ENCODE measurements at regions not wholly inside any gene's neighbourhood (a gene's known extent, or its start where the extent isn't known, plus 50 kb on each side); places are given as distances from the start of the nearest gene placed in this dataset.

DNA sequence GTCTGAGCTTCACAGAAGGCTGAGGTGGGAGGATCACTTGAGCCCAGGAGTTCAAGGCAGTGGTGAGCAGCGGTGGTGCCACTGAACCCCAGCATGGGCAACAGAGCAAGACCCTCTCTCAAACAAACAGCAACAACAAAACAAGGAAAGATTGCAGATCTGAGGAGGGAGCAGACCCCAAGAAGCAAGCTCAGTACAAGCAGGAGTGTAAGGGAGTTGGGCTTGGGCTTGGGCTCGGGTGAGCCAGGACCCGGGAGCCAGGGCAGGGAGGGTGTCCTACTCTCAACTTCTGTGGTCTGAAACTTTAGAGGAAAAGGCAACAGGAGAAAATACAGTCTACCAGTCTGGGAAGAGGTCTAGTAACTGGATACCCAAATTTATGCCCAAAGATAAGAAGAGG is 92.0 kb upstream of the RAB12 start:
- Histone ChIP-seq H3K4me2 (ENCODE audit: low read length) (no peak overlapping the region), H3K36me3 (ENCODE audit: insufficient read depth, low read length) (no peaks in the 10 kb centered on the region), H3K9ac (ENCODE audit: low read length) (no peak overlapping the region), H2AFZ (ENCODE audit: low read length) (no peak overlapping the region), H3K27me3 (ENCODE audit: insufficient read depth, low read length) (no peaks in the 10 kb centered on the region), H3K4me3 (ENCODE audit: low read depth, low read length, poor library complexity, severe bottlenecking) (no peak overlapping the region), H3K79me2 (ENCODE audit: insufficient read depth, low read length) (no peaks in the 10 kb centered on the region), H4K20me1 (ENCODE audit: insufficient read depth, low read length) (no peaks in the 10 kb centered on the region), H3K9me2 (ENCODE audit: low read depth, low read length) (no peaks in the 10 kb centered on the region), H3F3A (ENCODE audit: insufficient read depth, low read length) (no peaks in the 10 kb centered on the region), H3K4me1 (ENCODE audit: insufficient read depth, low read length, severe bottlenecking) (no peaks in the 10 kb centered on the region), H3K9me3 (ENCODE audit: low read length) (peaks cover 4% of the 10 kb centered on the region; the same call in 1 of the 2 replicates), H3K27ac (ENCODE audit: low read depth, low read length, poor library complexity, severe bottlenecking) (no peak overlapping the region)
- TF ChIP-seq EZH2 (IDR thresholded peaks at IDR 0.05; ENCODE audit: borderline replicate concordance, low read length), result no peak
- TF ChIP-seq, protein P1, sequence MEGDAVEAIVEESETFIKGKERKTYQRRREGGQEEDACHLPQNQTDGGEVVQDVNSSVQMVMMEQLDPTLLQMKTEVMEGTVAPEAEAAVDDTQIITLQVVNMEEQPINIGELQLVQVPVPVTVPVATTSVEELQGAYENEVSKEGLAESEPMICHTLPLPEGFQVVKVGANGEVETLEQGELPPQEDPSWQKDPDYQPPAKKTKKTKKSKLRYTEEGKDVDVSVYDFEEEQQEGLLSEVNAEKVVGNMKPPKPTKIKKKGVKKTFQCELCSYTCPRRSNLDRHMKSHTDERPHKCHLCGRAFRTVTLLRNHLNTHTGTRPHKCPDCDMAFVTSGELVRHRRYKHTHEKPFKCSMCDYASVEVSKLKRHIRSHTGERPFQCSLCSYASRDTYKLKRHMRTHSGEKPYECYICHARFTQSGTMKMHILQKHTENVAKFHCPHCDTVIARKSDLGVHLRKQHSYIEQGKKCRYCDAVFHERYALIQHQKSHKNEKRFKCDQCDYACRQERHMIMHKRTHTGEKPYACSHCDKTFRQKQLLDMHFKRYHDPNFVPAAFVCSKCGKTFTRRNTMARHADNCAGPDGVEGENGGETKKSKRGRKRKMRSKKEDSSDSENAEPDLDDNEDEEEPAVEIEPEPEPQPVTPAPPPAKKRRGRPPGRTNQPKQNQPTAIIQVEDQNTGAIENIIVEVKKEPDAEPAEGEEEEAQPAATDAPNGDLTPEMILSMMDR (IDR thresholded peaks at IDR 0.05; ENCODE audit: low read length), result no peak

DNA sequence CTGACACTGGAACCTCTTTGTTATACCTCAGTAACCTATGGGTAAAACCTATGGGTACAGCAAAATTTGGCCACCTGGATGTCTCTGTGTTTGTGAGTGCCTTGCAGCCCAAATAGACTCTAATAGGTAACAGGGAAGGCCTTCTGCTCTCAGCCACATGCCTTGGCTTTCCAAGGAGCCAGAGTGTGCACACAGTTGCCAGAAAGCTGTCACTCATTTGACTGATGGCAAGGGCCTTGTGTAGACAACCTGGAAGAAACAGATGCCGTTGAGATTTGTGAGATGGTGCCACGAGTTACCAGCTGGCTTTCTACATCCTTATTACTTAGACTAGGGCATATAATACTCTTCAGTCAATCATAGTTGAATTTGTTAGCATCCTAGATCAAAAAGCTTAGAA is 90.1 kb upstream of the RAB12 start:
- no peaks in the 10 kb centered on the region for H3K79me2 ChIP-seq (ENCODE audit: insufficient read depth, low read length)
- H3K9ac ChIP-seq (ENCODE audit: low read length), result no peak overlapping the region
- H3K4me1 ChIP-seq (ENCODE audit: insufficient read depth, low read length, severe bottlenecking), result no peaks in the 10 kb centered on the region
- no peaks in the 10 kb centered on the region for H3K36me3 ChIP-seq (ENCODE audit: insufficient read depth, low read length)
- no peaks in the 10 kb centered on the region for H3K9me2 ChIP-seq (ENCODE audit: low read depth, low read length)
- no peak overlapping the region for H3K4me2 ChIP-seq (ENCODE audit: low read length)
- H3K27me3 ChIP-seq (ENCODE audit: insufficient read depth, low read length), result no peaks in the 10 kb centered on the region
- TF ChIP-seq EZH2 (IDR thresholded peaks at IDR 0.05; ENCODE audit: borderline replicate concordance, low read length), result no peak
- TF ChIP-seq, protein P1 (IDR thresholded peaks at IDR 0.05; ENCODE audit: low read length), result no peak
- H4K20me1 ChIP-seq (ENCODE audit: insufficient read depth, low read length), result no peaks in the 10 kb centered on the region
- H3K4me3 ChIP-seq (ENCODE audit: low read depth, low read length, poor library complexity, severe bottlenecking), result no peak overlapping the region
- peaks cover 4% of the 10 kb centered on the region; the same call in 1 of the 2 replicates for H3K9me3 ChIP-seq (ENCODE audit: low read length)
- H3K27ac ChIP-seq (ENCODE audit: low read depth, low read length, poor library complexity, severe bottlenecking), result no peak overlapping the region
- H3F3A ChIP-seq (ENCODE audit: insufficient read depth, low read length), result no peaks in the 10 kb centered on the region
- no peak overlapping the region for H2AFZ ChIP-seq (ENCODE audit: low read length)

DNA sequence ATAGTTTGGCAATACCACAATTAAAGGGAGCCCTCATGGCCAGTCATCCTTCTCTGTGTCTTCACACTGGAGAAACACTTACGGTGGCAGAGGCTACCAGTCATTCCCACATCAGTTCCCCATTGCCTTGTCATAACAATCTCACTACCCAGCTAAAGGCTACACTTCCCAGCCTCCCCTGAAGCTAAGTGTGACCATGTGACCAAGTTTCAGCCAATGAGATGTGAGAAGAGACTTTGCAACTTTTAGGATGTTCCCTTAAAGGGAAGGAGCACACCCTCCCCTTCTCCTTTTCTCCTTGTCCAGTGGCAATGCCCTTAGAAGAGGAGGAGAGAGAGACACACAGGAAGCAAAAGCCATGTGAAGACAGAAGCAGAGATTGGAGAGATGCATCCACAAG is 89.0 kb upstream of the RAB12 start:
- H3K27ac ChIP-seq (ENCODE audit: low read depth, low read length, poor library complexity, severe bottlenecking), result no peak overlapping the region
- H3K79me2 ChIP-seq (ENCODE audit: insufficient read depth, low read length), result no peaks in the 10 kb centered on the region
- no peaks in the 10 kb centered on the region for H3K4me1 ChIP-seq (ENCODE audit: insufficient read depth, low read length, severe bottlenecking)
- no peak overlapping the region for H3K4me2 ChIP-seq (ENCODE audit: low read length)
- no peak overlapping the region for H3K4me3 ChIP-seq (ENCODE audit: low read depth, low read length, poor library complexity, severe bottlenecking)
- no peak for TF ChIP-seq EZH2 (IDR thresholded peaks at IDR 0.05; ENCODE audit: borderline replicate concordance, low read length)
- TF ChIP-seq, protein P1 (IDR thresholded peaks at IDR 0.05; ENCODE audit: low read length), result no peak
- H2AFZ ChIP-seq (ENCODE audit: low read length), result no peak overlapping the region
- no peaks in the 10 kb centered on the region for H3K9me2 ChIP-seq (ENCODE audit: low read depth, low read length)
- H3K9me3 ChIP-seq (ENCODE audit: low read length), result peaks cover 4% of the 10 kb centered on the region; the same call in 1 of the 2 replicates
- no peaks in the 10 kb centered on the region for H4K20me1 ChIP-seq (ENCODE audit: insufficient read depth, low read length)
- H3K27me3 ChIP-seq (ENCODE audit: insufficient read depth, low read length), result no peaks in the 10 kb centered on the region
- H3K36me3 ChIP-seq (ENCODE audit: insufficient read depth, low read length), result no peaks in the 10 kb centered on the region
- no peaks in the 10 kb centered on the region for H3F3A ChIP-seq (ENCODE audit: insufficient read depth, low read length)
- H3K9ac ChIP-seq (ENCODE audit: low read length), result no peak overlapping the region

All from OCI-LY1 (cell line).